Activated CD4-positive, alpha-beta T cell treated with anti-CD3 and anti-CD28 coated beads, Interleukin-2, amount 10 ng/mL, durations not matched to agents 24 days and 14 days (primary cell): ENCODE measurements at regions not wholly inside any gene's neighbourhood (a gene's known extent, or its start where the extent isn't known, plus 50 kb on each side); places are given as distances from the start of the nearest gene placed in this dataset.
A peak's percentile ranks its signal among the peaks of the same experiment; 100 is the strongest.

Source experiments
- DNase-seq: peaks from one replicate; pipeline ENCODE4 v3.0.0; 2022
- H3K27ac Mint-ChIP-seq: one replicate; pipeline ENCODE4 v1.8.0; 2022; ENCODE audit warnings: mild to moderate bottlenecking, mixed read lengths
- H3K27me3 Mint-ChIP-seq: one replicate; pipeline ENCODE4 v1.8.0; 2022; ENCODE audit warnings: mixed read lengths
- H3K36me3 Mint-ChIP-seq: one replicate; pipeline ENCODE4 v1.8.0; 2022; ENCODE audit warnings: low read depth, mild to moderate bottlenecking, mixed read lengths
- H3K4me1 Mint-ChIP-seq: one replicate; pipeline ENCODE4 v1.8.0; 2021; ENCODE audit warnings: mixed read lengths
- H3K4me3 Mint-ChIP-seq: one replicate; pipeline ENCODE4 v1.8.0; 2022; ENCODE audit warnings: mild to moderate bottlenecking, moderate library complexity, mixed read lengths
- H3K9me3 Mint-ChIP-seq: one replicate; pipeline ENCODE4 v1.8.0; 2021; ENCODE audit warnings: mixed read lengths
- intact Hi-C: fragments of 100-400 bp; cut with micrococcal nuclease; formaldehyde crosslinking; loops from one replicate; pipeline ENCODE4 v1.15.1; 2023

DNA sequence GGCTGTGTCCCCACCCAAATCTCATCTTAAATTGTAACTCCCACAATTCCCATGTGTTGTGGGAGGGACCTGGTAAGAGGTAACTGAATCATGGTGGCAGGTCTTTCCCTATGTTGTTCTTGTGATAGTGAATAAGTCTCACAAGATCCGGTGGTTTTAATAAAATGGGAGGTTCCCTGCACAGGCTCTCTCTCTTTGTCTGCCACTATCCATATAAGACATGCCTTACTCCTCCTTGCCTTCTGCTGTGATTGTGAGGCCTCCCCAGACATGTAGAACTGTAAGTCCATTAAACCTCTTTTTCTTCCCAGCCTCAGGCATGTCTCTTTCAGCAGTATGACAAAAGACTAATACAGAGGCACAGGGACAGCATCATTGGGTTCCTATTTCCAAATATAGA is 381.2 kb downstream of the SFMBT2 start:
- no peak overlapping the region for H3K27ac Mint-ChIP-seq
- no peaks in the 10 kb centered on the region for H3K27me3 Mint-ChIP-seq
- peaks cover 24% of the 10 kb centered on the region for H3K4me1 Mint-ChIP-seq
- H3K4me3 Mint-ChIP-seq: no peak overlapping the region
- intact Hi-C loops: loop anchor here (10.0 kb wide), 1 partner anchor 105 kb away; no protein-coding TSS in a partner anchor
- DNase-seq: no peak
- peaks cover 6% of the 10 kb centered on the region for H3K36me3 Mint-ChIP-seq
- peaks cover 9% of the 10 kb centered on the region for H3K9me3 Mint-ChIP-seq

DNA sequence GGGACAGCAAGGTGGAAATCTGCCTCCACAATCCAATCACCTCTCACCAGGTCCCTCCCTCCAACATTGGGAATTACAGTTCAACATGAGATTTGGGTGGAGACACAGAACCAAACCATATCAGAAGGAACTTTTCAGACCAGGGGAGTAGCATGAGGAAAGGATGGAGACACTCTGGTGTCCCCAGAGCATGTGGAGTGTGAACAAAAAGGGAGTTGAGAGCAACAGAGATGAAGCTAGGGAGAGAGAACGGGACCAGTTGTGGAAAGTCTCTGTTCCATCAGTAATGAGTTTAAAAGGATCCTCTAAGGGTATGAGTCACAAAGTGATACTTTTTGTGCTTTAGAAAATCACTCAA is 382.0 kb downstream of the SFMBT2 start:
- Mint-ChIP-seq H3K4me1 (peaks cover 24% of the 10 kb centered on the region), H3K4me3 (no peak overlapping the region), H3K27me3 (no peaks in the 10 kb centered on the region), H3K9me3 (peaks cover 9% of the 10 kb centered on the region), H3K36me3 (peaks cover 6% of the 10 kb centered on the region), H3K27ac (peak overlapping the region; percentile 23)
- intact Hi-C loops: no loop called here
- no peak for DNase-seq

DNA sequence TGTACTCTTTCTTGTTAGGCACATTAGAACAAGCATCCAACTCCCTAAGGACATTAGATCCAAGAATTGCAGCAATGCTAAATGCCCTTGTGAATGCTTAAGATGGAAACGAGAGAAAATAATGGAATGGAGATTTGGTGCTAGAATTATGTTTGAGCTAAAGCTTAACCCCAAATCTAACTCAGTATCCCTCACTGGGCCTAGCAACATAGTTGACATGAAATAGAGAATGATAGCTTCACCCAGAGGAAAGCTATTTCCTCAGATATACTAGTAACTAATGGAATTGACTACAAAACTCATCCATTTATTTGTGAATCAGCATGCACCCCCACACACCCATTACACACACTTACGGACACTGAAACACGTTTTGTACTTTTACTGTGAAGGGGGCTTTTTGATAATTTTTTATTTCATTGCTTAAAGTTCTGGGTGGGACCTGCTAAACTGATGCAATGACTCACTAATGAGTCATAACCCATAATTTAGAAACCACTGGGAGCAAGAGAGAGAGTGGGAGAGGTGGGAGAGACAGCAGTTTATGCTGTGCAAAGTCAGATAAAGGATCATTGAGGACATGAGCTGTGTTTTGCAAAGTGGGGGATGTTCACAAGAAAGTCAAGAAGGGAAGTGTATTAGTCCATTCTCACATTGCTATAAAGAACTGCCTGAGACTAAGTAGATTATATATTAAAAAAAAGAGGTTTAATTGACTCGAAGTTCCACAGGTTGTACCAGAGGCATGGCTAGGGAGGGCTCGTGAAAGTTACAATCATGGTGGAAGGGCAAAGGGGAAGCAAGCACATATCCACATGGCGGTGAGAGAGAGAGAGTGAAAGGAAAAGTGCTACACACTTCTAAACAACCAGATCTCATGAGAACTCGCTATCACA is 382.7 kb downstream of the SFMBT2 start:
- no peak overlapping the region for H3K4me3 Mint-ChIP-seq
- intact Hi-C loops: no loop called here

DNA sequence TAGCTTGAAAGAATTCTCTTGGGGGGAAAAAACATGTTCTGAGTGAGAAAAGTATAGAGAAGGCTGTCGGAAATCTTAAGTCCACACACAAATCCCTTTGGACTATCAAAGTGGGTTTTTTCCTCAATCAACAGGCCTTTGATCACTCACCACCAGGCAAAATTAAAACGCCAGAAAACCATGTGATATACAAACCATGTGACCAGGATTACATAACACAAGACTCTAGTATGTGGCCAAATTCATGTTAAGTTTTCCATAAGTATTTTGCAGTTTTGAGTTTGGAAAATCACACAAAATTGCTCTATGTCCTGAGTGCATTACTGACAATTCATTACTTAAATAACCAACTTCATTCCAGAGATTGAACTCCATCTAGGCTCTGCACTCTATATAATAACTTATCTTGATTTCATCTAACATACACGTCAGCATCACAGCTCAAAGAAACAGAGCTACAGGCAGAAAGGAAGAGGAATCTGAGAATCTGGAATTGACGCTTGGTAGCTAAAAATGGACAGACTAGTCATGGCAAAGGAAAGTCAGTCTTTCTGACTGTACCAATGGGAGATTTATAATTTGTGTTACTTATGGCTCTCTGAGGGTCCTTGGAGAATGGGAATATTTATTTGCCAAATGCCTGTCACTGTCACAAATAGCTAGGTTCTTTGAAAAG is 383.5 kb downstream of the SFMBT2 start:
- intact Hi-C loops: no loop called here
- no peak for DNase-seq
- Mint-ChIP-seq H3K27ac (no peak overlapping the region), H3K9me3 (peaks cover 9% of the 10 kb centered on the region), H3K36me3 (peaks cover 6% of the 10 kb centered on the region), H3K4me3 (no peak overlapping the region), H3K27me3 (no peaks in the 10 kb centered on the region), H3K4me1 (peaks cover 16% of the 10 kb centered on the region)

More for the DNA sequence above, 382.7 kb downstream of the SFMBT2 start:
- H3K4me1 Mint-ChIP-seq: peaks cover 24% of the 10 kb centered on the region
- H3K27me3 Mint-ChIP-seq: no peaks in the 10 kb centered on the region
- H3K9me3 Mint-ChIP-seq: peaks cover 9% of the 10 kb centered on the region
- DNase-seq: no peak
- peak overlapping the region; percentile 23 for H3K27ac Mint-ChIP-seq
- peaks cover 6% of the 10 kb centered on the region for H3K36me3 Mint-ChIP-seq

DNA sequence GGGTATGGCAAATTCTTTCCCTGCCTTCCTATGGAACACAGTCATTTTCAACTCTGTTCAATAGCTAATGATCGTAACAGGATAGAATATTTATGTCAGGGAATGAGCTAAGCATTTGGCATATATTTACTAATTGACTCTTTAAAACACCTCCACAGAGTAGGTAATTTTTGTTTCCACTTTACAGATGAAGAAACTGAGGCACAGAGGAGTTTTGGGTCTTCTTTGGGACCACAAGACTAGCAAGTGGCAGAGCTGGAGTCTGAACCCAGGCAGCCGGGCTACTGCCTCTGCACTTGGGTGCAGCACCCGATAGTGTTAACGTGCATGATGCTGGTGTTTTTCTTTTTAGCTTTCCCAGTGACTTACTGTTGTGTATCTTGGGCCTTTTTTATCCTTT is 384.0 kb downstream of the SFMBT2 start:
- H3K4me3 Mint-ChIP-seq: no peak overlapping the region
- H3K27ac Mint-ChIP-seq: no peak overlapping the region
- peaks cover 15% of the 10 kb centered on the region for H3K4me1 Mint-ChIP-seq
- H3K27me3 Mint-ChIP-seq: no peaks in the 10 kb centered on the region
- intact Hi-C loops: no loop called here
- DNase-seq: no peak
- H3K9me3 Mint-ChIP-seq: peaks cover 9% of the 10 kb centered on the region
- peaks cover 6% of the 10 kb centered on the region for H3K36me3 Mint-ChIP-seq

DNA sequence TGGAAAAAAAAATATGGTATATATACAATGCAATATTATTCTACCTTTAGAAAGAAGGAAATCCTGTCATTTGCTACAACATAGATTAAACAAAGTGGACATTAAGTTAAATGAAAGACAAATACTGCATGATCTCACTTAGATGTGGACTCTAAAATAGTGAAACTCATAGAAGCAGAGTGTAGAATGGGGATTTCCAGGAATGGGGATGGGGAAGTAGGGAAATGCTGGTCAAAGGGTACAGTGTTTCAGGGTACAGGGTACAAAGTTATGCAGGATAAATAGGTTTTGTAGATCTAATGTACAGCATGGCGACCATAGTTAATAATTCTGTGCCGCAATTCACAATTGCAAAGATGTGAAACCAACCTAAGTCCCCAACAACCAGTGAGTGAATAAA is 385.5 kb downstream of the SFMBT2 start:
- DNase-seq: no peak
- H3K4me1 Mint-ChIP-seq: peaks cover 15% of the 10 kb centered on the region
- H3K36me3 Mint-ChIP-seq: peaks cover 6% of the 10 kb centered on the region
- no peak overlapping the region for H3K4me3 Mint-ChIP-seq
- intact Hi-C loops: no loop called here
- peaks cover 9% of the 10 kb centered on the region for H3K9me3 Mint-ChIP-seq
- no peaks in the 10 kb centered on the region for H3K27me3 Mint-ChIP-seq
- no peak overlapping the region for H3K27ac Mint-ChIP-seq

DNA sequence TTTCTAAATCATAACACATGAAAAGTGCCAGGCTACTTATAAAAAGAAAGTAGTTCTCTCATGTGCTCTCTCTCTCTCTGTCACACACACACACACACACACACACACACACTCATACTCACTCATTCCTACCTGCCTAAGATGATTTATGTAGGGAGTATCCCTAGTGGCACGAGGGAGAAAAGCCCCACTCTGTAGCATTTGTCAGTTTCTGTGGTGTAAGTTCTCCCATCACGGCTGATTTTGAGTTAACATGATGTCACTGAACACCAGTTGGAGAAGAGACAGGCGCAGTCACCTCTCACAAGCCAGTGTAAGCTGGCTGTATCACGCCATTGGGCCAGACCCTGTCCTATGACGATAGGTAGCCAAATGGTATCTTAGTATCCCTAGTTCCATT is 395.4 kb downstream of the SFMBT2 start:
- H3K4me1 Mint-ChIP-seq: no peaks in the 10 kb centered on the region
- intact Hi-C loops: no loop called here
- no peak overlapping the region for H3K4me3 Mint-ChIP-seq
- H3K9me3 Mint-ChIP-seq: peaks cover 8% of the 10 kb centered on the region
- peaks cover 7% of the 10 kb centered on the region for H3K27me3 Mint-ChIP-seq
- no peaks in the 10 kb centered on the region for H3K36me3 Mint-ChIP-seq
- no peak overlapping the region for H3K27ac Mint-ChIP-seq
- DNase-seq: no peak

DNA sequence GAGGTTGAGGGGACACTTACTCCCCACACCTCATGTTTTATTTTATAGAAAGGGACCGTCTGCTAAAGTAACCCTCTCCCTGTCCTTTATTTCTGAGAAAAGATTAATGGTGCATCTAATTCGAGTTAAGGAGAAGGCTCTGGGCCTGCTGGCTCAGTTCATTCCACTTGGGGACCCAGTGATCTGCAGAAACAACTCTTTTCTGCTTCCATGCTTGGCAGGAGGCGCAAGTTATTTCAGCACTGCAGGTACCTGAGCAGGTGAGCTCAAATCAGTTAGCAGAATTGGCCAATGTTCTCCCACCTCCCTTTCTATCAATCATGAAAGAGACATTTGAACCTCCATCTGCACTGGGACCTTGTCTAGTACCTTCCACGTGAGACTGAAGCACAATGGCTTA is 396.1 kb downstream of the SFMBT2 start:
- peaks cover 7% of the 10 kb centered on the region for H3K27me3 Mint-ChIP-seq
- intact Hi-C loops: no loop called here
- no peak for DNase-seq
- H3K9me3 Mint-ChIP-seq: peaks cover 7% of the 10 kb centered on the region
- no peak overlapping the region for H3K4me3 Mint-ChIP-seq
- no peaks in the 10 kb centered on the region for H3K4me1 Mint-ChIP-seq
- no peaks in the 10 kb centered on the region for H3K36me3 Mint-ChIP-seq
- no peak overlapping the region for H3K27ac Mint-ChIP-seq

DNA sequence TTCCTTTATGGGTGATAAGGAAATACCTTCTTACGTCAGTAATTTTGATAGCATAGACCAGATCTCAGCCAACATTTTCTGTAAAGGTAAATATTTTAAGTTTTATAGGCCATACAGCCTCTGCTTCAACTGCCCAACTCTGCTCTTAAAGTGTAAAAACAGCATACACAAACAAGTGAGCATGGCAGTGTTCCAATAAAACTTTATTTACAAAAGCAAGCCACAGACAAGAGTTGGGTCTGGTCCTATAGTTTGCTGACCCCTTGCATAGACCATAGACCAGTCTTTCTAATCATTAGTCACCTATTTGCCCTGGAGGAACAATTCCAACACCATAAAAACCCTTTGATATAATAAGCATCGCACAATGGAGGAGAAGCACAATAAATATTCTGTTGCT is 398.8 kb downstream of the SFMBT2 start:
- Mint-ChIP-seq H3K27me3 (peaks cover 7% of the 10 kb centered on the region), H3K36me3 (no peaks in the 10 kb centered on the region), H3K27ac (no peak overlapping the region), H3K4me1 (no peaks in the 10 kb centered on the region), H3K9me3 (no peaks in the 10 kb centered on the region), H3K4me3 (no peak overlapping the region)
- no peak for DNase-seq
- intact Hi-C loops: no loop called here

DNA sequence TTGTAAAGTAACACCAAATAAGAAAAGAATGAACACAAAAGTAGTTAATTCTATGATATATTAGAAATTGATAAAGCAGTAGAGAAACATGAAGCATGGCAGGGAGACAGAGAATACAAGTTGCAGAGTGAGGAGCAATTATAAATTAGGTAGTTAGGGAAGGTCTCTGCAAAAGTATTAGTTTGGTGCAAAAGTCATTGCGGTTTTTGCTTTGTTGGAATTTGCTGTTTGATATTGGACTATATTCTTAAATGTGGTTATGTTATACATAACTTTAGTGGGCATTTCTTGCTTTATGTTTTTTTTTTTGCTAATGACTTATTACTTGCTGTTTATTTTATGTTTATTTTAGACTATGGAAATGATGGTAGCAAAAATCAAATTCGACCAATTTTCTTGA is 402.2 kb downstream of the SFMBT2 start:
- Mint-ChIP-seq H3K9me3 (no peaks in the 10 kb centered on the region), H3K27me3 (peaks cover 16% of the 10 kb centered on the region), H3K4me3 (no peak overlapping the region), H3K27ac (no peak overlapping the region), H3K4me1 (peaks cover under 1% of the 10 kb centered on the region), H3K36me3 (no peaks in the 10 kb centered on the region)
- DNase-seq: no peak
- intact Hi-C loops: no loop called here

DNA sequence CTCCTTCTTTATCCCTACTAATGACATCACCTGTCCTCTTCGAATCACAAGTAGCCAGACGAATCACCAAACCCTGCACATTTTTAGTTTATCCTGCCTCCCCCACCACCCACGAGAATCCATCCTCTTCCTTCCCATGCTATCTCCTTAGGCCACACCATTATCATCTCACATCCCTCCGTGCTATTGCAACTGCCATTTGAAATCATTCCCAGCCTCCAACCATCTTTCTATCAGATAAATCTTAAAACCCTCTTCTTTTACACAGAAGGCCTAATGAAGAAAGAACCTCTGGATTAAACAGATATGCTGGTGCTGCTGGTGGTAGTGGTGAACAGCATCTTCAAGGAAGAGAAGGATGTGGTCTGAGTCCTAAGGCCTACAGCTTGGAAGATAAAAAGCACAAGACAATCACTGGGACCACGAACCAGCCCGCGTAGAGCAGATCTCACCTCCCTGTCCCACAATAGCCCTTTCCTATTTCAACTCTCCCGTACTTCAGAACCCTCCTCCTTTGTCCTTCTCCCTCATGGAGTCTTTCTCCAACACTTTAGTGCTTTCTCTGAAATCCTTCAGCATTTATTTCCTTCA is 403.1 kb downstream of the SFMBT2 start:
- peaks cover 19% of the 10 kb centered on the region for H3K27me3 Mint-ChIP-seq
- no peaks in the 10 kb centered on the region for H3K9me3 Mint-ChIP-seq
- intact Hi-C loops: no loop called here
- H3K4me3 Mint-ChIP-seq: no peak overlapping the region
- no peak for DNase-seq
- H3K4me1 Mint-ChIP-seq: peaks cover 2% of the 10 kb centered on the region
- no peak overlapping the region for H3K27ac Mint-ChIP-seq
- H3K36me3 Mint-ChIP-seq: no peaks in the 10 kb centered on the region

DNA sequence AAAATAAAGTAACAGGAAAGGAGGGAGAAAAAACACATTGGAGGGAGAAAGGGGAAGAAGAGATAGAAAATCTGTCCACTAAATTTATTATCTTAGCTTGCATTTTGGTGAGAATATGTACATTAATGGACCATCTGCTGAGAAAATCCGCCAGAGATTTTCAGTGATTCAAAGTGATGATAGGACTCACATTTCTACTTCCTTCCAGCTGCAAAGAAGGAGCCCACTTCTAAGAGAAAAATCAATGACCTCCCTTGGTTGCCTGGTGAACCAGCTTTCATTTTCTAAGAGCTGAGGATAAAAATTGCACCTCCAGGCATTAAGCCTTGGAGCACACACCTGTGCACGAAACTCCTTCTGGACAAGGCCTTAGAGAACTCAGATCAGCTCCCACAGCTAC is 404.3 kb downstream of the SFMBT2 start:
- H3K27ac Mint-ChIP-seq: no peak overlapping the region
- H3K36me3 Mint-ChIP-seq: no peaks in the 10 kb centered on the region
- no peaks in the 10 kb centered on the region for H3K9me3 Mint-ChIP-seq

DNA sequence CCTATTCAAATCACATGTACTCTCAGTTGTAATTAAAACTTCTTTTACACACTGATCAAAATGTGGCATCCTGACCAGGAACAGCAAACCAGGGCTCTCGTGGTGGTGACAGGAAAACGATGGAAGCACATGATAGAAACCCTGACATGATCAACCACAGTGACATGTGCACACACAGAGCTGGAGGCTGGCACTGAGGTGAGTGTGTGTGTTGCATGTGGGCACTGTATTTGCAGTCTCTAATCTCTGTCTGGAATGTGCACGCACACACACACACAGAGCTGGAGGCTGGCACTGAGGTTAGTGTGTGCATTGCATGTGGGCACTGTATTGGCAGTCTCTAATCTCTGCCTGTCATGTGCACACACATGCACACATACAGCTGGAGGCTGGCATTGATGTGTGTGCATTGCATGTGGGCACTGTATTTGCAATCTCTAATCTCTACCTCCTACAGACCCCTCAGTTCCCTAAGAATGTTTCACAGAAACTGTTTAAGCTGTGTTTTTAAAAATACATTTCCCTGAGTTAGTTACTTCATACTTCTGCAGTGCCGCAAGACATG is 406.9 kb downstream of the SFMBT2 start:
- Mint-ChIP-seq H3K27ac (no peak overlapping the region), H3K4me1 (peaks cover 2% of the 10 kb centered on the region), H3K27me3 (peaks cover 22% of the 10 kb centered on the region), H3K4me3 (no peak overlapping the region), H3K36me3 (no peaks in the 10 kb centered on the region), H3K9me3 (no peaks in the 10 kb centered on the region)
- DNase-seq: no peak
- intact Hi-C loops: no loop called here

More for the DNA sequence above, 404.3 kb downstream of the SFMBT2 start:
- intact Hi-C loops: no loop called here
- Mint-ChIP-seq H3K4me3 (no peak overlapping the region), H3K27me3 (peaks cover 24% of the 10 kb centered on the region), H3K4me1 (peaks cover 2% of the 10 kb centered on the region)
- DNase-seq: no peak

DNA sequence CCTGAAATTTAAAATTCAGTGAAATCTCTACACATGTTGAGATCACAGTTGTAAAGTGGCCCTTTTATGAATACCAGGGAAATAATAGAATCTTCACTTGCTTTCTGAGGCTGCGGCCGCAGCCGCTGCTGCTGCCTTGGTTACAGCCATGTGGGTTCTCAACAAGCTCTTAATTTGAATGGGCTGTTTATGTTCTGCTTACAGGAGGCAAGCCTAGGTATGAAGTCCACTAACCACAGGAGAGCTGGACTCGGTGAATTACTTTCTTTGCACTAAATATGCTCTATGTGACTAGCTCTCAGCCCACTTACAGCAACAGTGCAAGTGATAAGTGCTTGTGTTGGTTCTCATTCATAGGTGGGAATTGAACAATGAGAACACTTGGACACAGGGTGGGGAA is 410.8 kb downstream of the SFMBT2 start:
- no peak overlapping the region for H3K27ac Mint-ChIP-seq
- peaks cover 2% of the 10 kb centered on the region for H3K4me1 Mint-ChIP-seq
- no peak for DNase-seq
- H3K9me3 Mint-ChIP-seq: no peaks in the 10 kb centered on the region
- peaks cover 27% of the 10 kb centered on the region for H3K27me3 Mint-ChIP-seq
- no peak overlapping the region for H3K4me3 Mint-ChIP-seq
- intact Hi-C loops: no loop called here
- no peaks in the 10 kb centered on the region for H3K36me3 Mint-ChIP-seq
